AG09309 (cell line): ENCODE measurements at regions not wholly inside any gene's neighbourhood (a gene's known extent, or its start where the extent isn't known, plus 50 kb on each side); places are given as distances from the start of the nearest gene placed in this dataset.

Experiments
- DNase-seq: peaks from one replicate; pipeline ENCODE4 v3.0.0-alpha.2; 2010; ENCODE audit warnings: low read depth
- H3K4me3 ChIP-seq: 2 replicates; pipeline ENCODE4 v1.5.1; 2011; ENCODE audit warnings: mild to moderate bottlenecking, low read depth, low read length, moderate library complexity; ENCODE audit not compliant: control insufficient read depth
- TF ChIP-seq, protein P1 (sequence below): IDR thresholded peaks from 2 replicates; pipeline ENCODE4 v1.5.1; 2011; ENCODE audit warnings: mild to moderate bottlenecking, low read depth, low read length, inconsistent platforms; ENCODE audit not compliant: insufficient read depth, control insufficient read depth; ENCODE audit errors: missing control alignments

DNA sequence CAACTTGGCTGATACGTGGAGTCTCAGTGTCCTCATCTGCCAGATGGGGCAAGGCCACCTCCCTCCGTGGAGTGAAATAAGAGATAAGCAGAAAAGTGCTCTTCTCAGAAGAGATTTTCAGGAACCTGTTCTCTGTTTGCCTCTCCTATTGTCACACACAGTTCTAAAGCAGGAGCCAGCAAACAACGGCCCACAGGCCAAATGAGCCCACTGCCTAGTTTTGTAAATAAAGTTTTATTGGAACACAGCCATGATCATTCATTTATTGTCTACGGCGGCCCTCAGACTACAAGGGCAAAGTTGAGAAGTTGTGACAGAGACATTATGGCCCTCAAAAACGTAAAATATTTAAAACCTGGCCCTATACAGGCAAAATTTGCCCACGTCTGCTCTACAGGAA lies 256.8 kb upstream of the IGF1R start:
- no peak for DNase-seq
- TF ChIP-seq, protein P1, sequence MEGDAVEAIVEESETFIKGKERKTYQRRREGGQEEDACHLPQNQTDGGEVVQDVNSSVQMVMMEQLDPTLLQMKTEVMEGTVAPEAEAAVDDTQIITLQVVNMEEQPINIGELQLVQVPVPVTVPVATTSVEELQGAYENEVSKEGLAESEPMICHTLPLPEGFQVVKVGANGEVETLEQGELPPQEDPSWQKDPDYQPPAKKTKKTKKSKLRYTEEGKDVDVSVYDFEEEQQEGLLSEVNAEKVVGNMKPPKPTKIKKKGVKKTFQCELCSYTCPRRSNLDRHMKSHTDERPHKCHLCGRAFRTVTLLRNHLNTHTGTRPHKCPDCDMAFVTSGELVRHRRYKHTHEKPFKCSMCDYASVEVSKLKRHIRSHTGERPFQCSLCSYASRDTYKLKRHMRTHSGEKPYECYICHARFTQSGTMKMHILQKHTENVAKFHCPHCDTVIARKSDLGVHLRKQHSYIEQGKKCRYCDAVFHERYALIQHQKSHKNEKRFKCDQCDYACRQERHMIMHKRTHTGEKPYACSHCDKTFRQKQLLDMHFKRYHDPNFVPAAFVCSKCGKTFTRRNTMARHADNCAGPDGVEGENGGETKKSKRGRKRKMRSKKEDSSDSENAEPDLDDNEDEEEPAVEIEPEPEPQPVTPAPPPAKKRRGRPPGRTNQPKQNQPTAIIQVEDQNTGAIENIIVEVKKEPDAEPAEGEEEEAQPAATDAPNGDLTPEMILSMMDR, result no peak

GRCh38 chr15:98393471-98393870 lies 254.9 kb upstream of the IGF1R start:
- DNase-seq, result no peak
- TF ChIP-seq, protein P1, result no peak
- no peak overlapping the region for H3K4me3 ChIP-seq

More for the DNA sequence above, 256.8 kb upstream of the IGF1R start:
- H3K4me3 ChIP-seq, result no peak overlapping the region

DNA sequence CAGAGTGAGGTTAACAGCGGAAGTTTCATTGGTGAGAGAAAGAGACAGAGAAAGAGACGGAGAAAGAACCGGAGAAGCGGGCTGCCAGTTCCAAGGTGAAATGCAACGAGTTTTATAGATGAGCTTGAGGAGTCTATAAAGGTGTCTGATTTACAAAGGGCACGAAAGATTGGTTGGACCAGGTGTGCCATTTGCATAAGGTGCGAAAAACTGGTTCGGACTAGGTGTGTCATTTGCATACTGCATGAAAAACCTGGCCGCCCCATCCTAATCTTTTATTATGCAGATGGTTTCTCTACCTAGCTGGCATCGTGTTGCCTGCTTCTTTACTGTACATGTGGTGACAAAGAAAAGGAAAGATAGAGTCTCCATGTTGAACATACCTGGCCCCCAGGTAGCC lies 253.8 kb upstream of the IGF1R start:
- TF ChIP-seq, protein P1, result no peak
- no peak overlapping the region for H3K4me3 ChIP-seq
- no peak for DNase-seq

- TF ChIP-seq, protein P1, result no peak
These were observed 252.2 kb upstream of the IGF1R start for GRCh38 chr15:98395974-98396610.

DNA sequence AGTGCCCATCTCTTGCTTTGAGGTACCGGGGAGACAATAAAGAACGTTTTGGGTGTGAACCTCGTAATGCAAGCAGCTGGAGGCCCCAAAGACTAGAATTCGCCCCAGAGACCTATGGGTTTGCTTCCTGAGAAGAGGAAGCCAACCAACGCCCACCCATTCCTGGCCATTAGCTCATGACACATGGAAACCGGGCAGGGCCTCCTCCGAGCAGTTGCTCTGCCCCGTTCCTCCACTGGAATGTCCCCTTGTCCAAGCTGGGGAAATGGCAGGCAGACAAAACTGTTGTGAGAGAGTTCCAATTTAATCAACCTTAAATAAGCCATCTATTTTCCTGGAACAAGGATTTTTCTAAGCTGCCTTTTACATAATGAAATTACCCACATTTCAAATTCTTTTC lies 250.9 kb upstream of the IGF1R start:
- TF ChIP-seq, protein P1, result no peak
- no peak for DNase-seq
- no peak overlapping the region for H3K4me3 ChIP-seq

More at GRCh38 chr15:98395974-98396610, 252.2 kb upstream of the IGF1R start:
- H3K4me3 ChIP-seq, result no peak overlapping the region
- no peak for DNase-seq

GRCh38 chr15:98398056-98398455 lies 250.3 kb upstream of the IGF1R start:
- H3K4me3 ChIP-seq, result no peak overlapping the region
- TF ChIP-seq, protein P1, result no peak
- no peak for DNase-seq
